ENCODE measurements at regions not wholly inside any gene's neighbourhood (a gene's known extent, or its start where the extent isn't known, plus 50 kb on each side); places are given as distances from the start of the nearest gene placed in this dataset.

GRCh38 chr2:191607096-191607495 is 70.8 kb upstream of the NABP1 start:
- H3K36me3 ChIP-seq (ENCODE audit: control insufficient read depth, insufficient read depth, low read length), result no peaks in the 10 kb centered on the region
- H3K4me1 ChIP-seq (ENCODE audit: control insufficient read depth, insufficient read depth, low read length, poor library complexity, severe bottlenecking), result peaks cover 6% of the 10 kb centered on the region
- no peak overlapping the region for H3K27ac ChIP-seq (ENCODE audit: low read depth, low read length, severe bottlenecking)
- no peaks in the 10 kb centered on the region for H3K9me3 ChIP-seq (ENCODE audit: control insufficient read depth, low read length)
- 67 to 100% methylated on average over 1 of the region's 1 CpG for WGBS, 2 experiments (ENCODE audit: insufficient coverage in 2 of 2)
- no peak overlapping the region for H3K4me3 ChIP-seq (ENCODE audit: extremely low read depth, insufficient read depth, low read length, poor library complexity, severe bottlenecking)

GRCh38 chr2:191610756-191611155 is 67.2 kb upstream of the NABP1 start:
- Histone ChIP-seq H3K27ac (ENCODE audit: low read depth, low read length, severe bottlenecking) (no peak overlapping the region), H3K36me3 (ENCODE audit: control insufficient read depth, insufficient read depth, low read length) (no peaks in the 10 kb centered on the region), H3K9me3 (ENCODE audit: control insufficient read depth, low read length) (no peaks in the 10 kb centered on the region), H3K4me3 (ENCODE audit: extremely low read depth, insufficient read depth, low read length, poor library complexity, severe bottlenecking) (no peak overlapping the region), H3K4me1 (ENCODE audit: control insufficient read depth, insufficient read depth, low read length, poor library complexity, severe bottlenecking) (peaks cover 15% of the 10 kb centered on the region)

DNA sequence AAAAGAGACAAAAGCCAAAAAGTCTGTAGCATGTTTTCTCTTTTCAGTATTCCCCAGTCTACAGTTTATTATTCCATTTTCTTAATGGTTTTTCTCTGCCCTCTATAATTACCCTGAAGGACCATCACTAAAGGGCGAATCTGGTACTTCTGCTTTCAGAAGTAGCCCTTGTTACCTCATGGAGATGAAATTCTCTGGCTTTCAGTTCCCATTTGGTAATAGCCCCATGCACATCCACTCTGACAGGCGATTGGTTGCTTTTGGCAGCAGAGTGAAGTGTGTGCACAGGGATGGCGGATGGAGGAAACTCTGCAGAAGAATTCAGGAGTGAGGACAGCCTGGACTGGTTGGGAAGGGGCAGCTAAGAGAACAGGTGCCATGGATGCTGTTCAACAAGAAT is 66.3 kb upstream of the NABP1 start:
- H3K4me3 ChIP-seq (ENCODE audit: extremely low read depth, insufficient read depth, low read length, poor library complexity, severe bottlenecking), result no peak overlapping the region
- no peaks in the 10 kb centered on the region for H3K36me3 ChIP-seq (ENCODE audit: control insufficient read depth, insufficient read depth, low read length)
- WGBS, 2 experiments (ENCODE audit: insufficient coverage in 2 of 2), result 79 to 88% methylated on average over 2 to 3 of the region's 3 CpGs
- H3K9me3 ChIP-seq (ENCODE audit: control insufficient read depth, low read length), result no peaks in the 10 kb centered on the region
- H3K4me1 ChIP-seq (ENCODE audit: control insufficient read depth, insufficient read depth, low read length, poor library complexity, severe bottlenecking), result peaks cover 15% of the 10 kb centered on the region
- H3K27ac ChIP-seq (ENCODE audit: low read depth, low read length, severe bottlenecking), result no peak overlapping the region

GRCh38 chr2:191612496-191612895 is 65.4 kb upstream of the NABP1 start:
- WGBS, 2 experiments (ENCODE audit: insufficient coverage in 2 of 2), result 86% methylated on average over 1 of the region's 1 CpG; no CpG with 5 or more reads in 1 of the 2 experiments
- H3K27ac ChIP-seq (ENCODE audit: low read depth, low read length, severe bottlenecking), result peak overlapping the region; percentile 58

DNA sequence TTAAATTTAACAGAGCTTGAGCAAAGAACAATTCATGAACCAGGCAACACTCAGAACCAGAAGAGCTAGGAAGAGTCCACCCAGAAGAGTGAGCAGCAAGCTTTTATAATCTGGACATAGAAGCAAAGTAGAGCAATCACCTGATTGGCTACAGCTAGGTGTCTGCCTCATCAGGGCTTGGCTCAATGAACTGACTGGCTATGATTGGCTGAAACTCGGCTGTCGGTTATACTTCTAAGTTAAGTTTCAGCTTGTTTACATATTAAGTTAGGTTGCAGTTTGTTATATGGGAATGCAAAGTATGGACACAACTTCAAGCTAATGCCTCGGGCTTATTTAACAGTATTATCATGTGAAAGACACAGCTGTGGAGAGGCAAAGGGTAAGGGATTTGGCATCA is 63.2 kb upstream of the NABP1 start:
- 80 to 95% methylated on average over 2 to 3 of the region's 3 CpGs for WGBS, 2 experiments (ENCODE audit: insufficient coverage in 2 of 2)
- no peaks in the 10 kb centered on the region for H3K9me3 ChIP-seq (ENCODE audit: control insufficient read depth, low read length)
- no peak overlapping the region for H3K4me3 ChIP-seq (ENCODE audit: extremely low read depth, insufficient read depth, low read length, poor library complexity, severe bottlenecking)
- H3K4me1 ChIP-seq (ENCODE audit: control insufficient read depth, insufficient read depth, low read length, poor library complexity, severe bottlenecking), result peaks cover 15% of the 10 kb centered on the region
- H3K27ac ChIP-seq (ENCODE audit: low read depth, low read length, severe bottlenecking), result no peak overlapping the region
- no peaks in the 10 kb centered on the region for H3K36me3 ChIP-seq (ENCODE audit: control insufficient read depth, insufficient read depth, low read length)

More at GRCh38 chr2:191612496-191612895, 65.4 kb upstream of the NABP1 start:
- Histone ChIP-seq H3K9me3 (ENCODE audit: control insufficient read depth, low read length) (no peaks in the 10 kb centered on the region), H3K4me3 (ENCODE audit: extremely low read depth, insufficient read depth, low read length, poor library complexity, severe bottlenecking) (no peak overlapping the region), H3K36me3 (ENCODE audit: control insufficient read depth, insufficient read depth, low read length) (no peaks in the 10 kb centered on the region), H3K4me1 (ENCODE audit: control insufficient read depth, insufficient read depth, low read length, poor library complexity, severe bottlenecking) (peaks cover 15% of the 10 kb centered on the region)

- peaks cover 15% of the 10 kb centered on the region for H3K4me1 ChIP-seq (ENCODE audit: control insufficient read depth, insufficient read depth, low read length, poor library complexity, severe bottlenecking)
- H3K4me3 ChIP-seq (ENCODE audit: extremely low read depth, insufficient read depth, low read length, poor library complexity, severe bottlenecking), result no peak overlapping the region
- H3K36me3 ChIP-seq (ENCODE audit: control insufficient read depth, insufficient read depth, low read length), result no peaks in the 10 kb centered on the region
- no peaks in the 10 kb centered on the region for H3K9me3 ChIP-seq (ENCODE audit: control insufficient read depth, low read length)
- 89 to 90% methylated on average over 1 of the region's 3 CpGs for WGBS, 2 experiments (ENCODE audit: insufficient coverage in 2 of 2)
- no peak overlapping the region for H3K27ac ChIP-seq (ENCODE audit: low read depth, low read length, severe bottlenecking)
Observed at GRCh38 chr2:191615596-191615995, 62.3 kb upstream of the NABP1 start.

- H3K27ac ChIP-seq (ENCODE audit: low read depth, low read length, severe bottlenecking), result no peak overlapping the region
- no peak overlapping the region for H3K4me3 ChIP-seq (ENCODE audit: extremely low read depth, insufficient read depth, low read length, poor library complexity, severe bottlenecking)
- 94 to 100% methylated on average over 2 to 3 of the region's 4 CpGs for WGBS, 2 experiments (ENCODE audit: insufficient coverage in 2 of 2)
- H3K4me1 ChIP-seq (ENCODE audit: control insufficient read depth, insufficient read depth, low read length, poor library complexity, severe bottlenecking), result peaks cover 8% of the 10 kb centered on the region
- H3K9me3 ChIP-seq (ENCODE audit: control insufficient read depth, low read length), result no peaks in the 10 kb centered on the region
- no peaks in the 10 kb centered on the region for H3K36me3 ChIP-seq (ENCODE audit: control insufficient read depth, insufficient read depth, low read length)
Observed at GRCh38 chr2:191617575-191617974, 60.4 kb upstream of the NABP1 start.

GRCh38 chr2:191618046-191618780 is 59.7 kb upstream of the NABP1 start:
- no peaks in the 10 kb centered on the region for H3K36me3 ChIP-seq (ENCODE audit: control insufficient read depth, insufficient read depth, low read length)
- H3K9me3 ChIP-seq (ENCODE audit: control insufficient read depth, low read length), result no peaks in the 10 kb centered on the region
- H3K27ac ChIP-seq (ENCODE audit: low read depth, low read length, severe bottlenecking), result no peak overlapping the region
- H3K4me1 ChIP-seq (ENCODE audit: control insufficient read depth, insufficient read depth, low read length, poor library complexity, severe bottlenecking), result peaks cover 2% of the 10 kb centered on the region
- H3K4me3 ChIP-seq (ENCODE audit: extremely low read depth, insufficient read depth, low read length, poor library complexity, severe bottlenecking), result no peak overlapping the region
- WGBS, 2 experiments (ENCODE audit: insufficient coverage in 2 of 2), result 80 to 94% methylated on average over 2 of the region's 3 CpGs

DNA sequence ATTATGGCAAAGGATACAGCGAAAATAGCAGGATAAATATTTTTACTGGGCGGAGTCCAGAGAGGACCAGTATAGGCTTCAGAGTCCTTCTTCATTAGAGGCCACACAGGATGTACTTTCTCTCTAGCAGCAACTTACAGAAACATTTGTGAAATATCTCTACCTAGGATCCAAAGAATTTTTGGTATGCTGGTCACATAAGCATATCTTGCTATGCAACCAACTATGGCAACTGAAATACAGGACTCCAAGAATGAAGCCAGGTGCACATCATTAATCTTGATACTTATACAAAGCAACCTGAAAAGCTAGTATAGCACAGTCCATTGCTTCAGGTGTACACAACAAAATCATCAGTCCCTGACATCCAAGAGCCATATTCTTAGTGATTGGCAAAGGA is 59.1 kb upstream of the NABP1 start:
- H3K9me3 ChIP-seq (ENCODE audit: control insufficient read depth, low read length), result no peaks in the 10 kb centered on the region
- 100% methylated on average over 2 of the region's 2 CpGs; no CpG with 5 or more reads in 1 of the 2 experiments for WGBS, 2 experiments (ENCODE audit: insufficient coverage in 2 of 2)
- H3K4me3 ChIP-seq (ENCODE audit: extremely low read depth, insufficient read depth, low read length, poor library complexity, severe bottlenecking), result no peak overlapping the region
- no peak overlapping the region for H3K27ac ChIP-seq (ENCODE audit: low read depth, low read length, severe bottlenecking)
- no peaks in the 10 kb centered on the region for H3K4me1 ChIP-seq (ENCODE audit: control insufficient read depth, insufficient read depth, low read length, poor library complexity, severe bottlenecking)
- no peaks in the 10 kb centered on the region for H3K36me3 ChIP-seq (ENCODE audit: control insufficient read depth, insufficient read depth, low read length)

GRCh38 chr2:191620144-191620543 is 57.8 kb upstream of the NABP1 start:
- WGBS, 2 experiments (ENCODE audit: insufficient coverage in 2 of 2), result 83 to 100% methylated on average over 1 of the region's 1 CpG
- H3K27ac ChIP-seq (ENCODE audit: low read depth, low read length, severe bottlenecking), result no peak overlapping the region
- no peaks in the 10 kb centered on the region for H3K36me3 ChIP-seq (ENCODE audit: control insufficient read depth, insufficient read depth, low read length)
- H3K9me3 ChIP-seq (ENCODE audit: control insufficient read depth, low read length), result no peaks in the 10 kb centered on the region
- H3K4me1 ChIP-seq (ENCODE audit: control insufficient read depth, insufficient read depth, low read length, poor library complexity, severe bottlenecking), result peaks cover 10% of the 10 kb centered on the region
- no peak overlapping the region for H3K4me3 ChIP-seq (ENCODE audit: extremely low read depth, insufficient read depth, low read length, poor library complexity, severe bottlenecking)
